Pancreas (tissue), 10 donors: ENCODE measurements at regions not wholly inside any gene's neighbourhood (a gene's known extent, or its start where the extent isn't known, plus 50 kb on each side); places are given as distances from the start of the nearest gene placed in this dataset.
A peak's percentile ranks its signal among the peaks of the same experiment; 100 is the strongest.

ENCODE experiments used
- ATAC-seq, 4 donors: fragments of 200-7000 bp; cut with Tn5 transposase; one replicate each; pipeline versions ENCODE4 v1.8.0 to v1.9.1; 2020; ENCODE audit warnings: mild to moderate bottlenecking in 4 of 4, moderate library complexity in 4 of 4
- DNase-seq, 6 donors: peaks; one replicate each; pipeline ENCODE4 v3.0.0-alpha.2; 2020
- FAIRE-seq: peaks from 2 replicates; lab custom pipeline; 2012; peaks lifted over from hg19 to GRCh38; lab: Jason Lieb, UNC
- H3K27ac ChIP-seq, 4 donors: fragments of 200-600 bp; sonication (generic); 1 replicate in 3 of 4; 2 replicates in 1 of 4; pipeline versions ENCODE4 v1.5.0 to v1.8.0; 2020
- H3K27me3 ChIP-seq, 4 donors: fragments of 200-600 bp; one replicate each; pipeline ENCODE4 v1.8.0; 2021
- H3K36me3 ChIP-seq, 3 donors: fragments of 200-600 bp; sonication (generic) in 1 of 3; one replicate each; pipeline versions ENCODE4 v1.5.0 to v1.8.0; 2020 to 2021
- H3K4me1 ChIP-seq, 3 donors: fragments of 200-600 bp; one replicate each; pipeline ENCODE4 v1.8.0; 2021
- H3K4me3 ChIP-seq, 4 donors: fragments of 200-600 bp; sonication (generic) in 2 of 4; one replicate each; pipeline versions ENCODE4 v1.5.0 to v1.8.0; 2020 to 2021
- H3K9me3 ChIP-seq, 4 donors: fragments of 200-600 bp; one replicate each; pipeline ENCODE4 v1.8.0; 2021
- CTCF ChIP-seq, 4 donors: fragments of 200-600 bp; sonication (generic) in 3 of 4; IDR thresholded peaks; one replicate each; pipeline versions ENCODE4 v1.5.0 to v1.8.0; 2021; ENCODE audit warnings: antibody characterized with exemption in 4 of 4
- WGBS, 2 donors: extraction: QIAGEN DNeasy Blood & Tissue Kit; methylation state at CpG; one replicate each; pipeline ENCODE4 v1.1.7; 2013; 5-methylcytosine and 5-hydroxymethylcytosine counted together
- intact Hi-C, 3 donors: fragments of 100-400 bp; cut with DNase I; formaldehyde crosslinking; loops; one replicate each; pipeline versions ENCODE4 v1.11.1 to v1.14.2; 2022
- donor health status: healthy with polysubstance abuse.
- donor health status: DM: no; HTN: no; CAD: no; lungs with moderate emphysema.
- donor health status: DM: no; HTN: no; CAD: no.
- donor health status: control.
- donor health status: control.
- donor health status: Bipolar disorder and iron deficiency.
- donor health status: DM: yes; HTN: yes; CAD: no.
- donor health status: DM: no; HTN: no; CAD: no.
- donor health status: DM: no; HTN: no; CAD: no.
- donor health status: DM: yes; HTN: yes; CAD: no.

DNA sequence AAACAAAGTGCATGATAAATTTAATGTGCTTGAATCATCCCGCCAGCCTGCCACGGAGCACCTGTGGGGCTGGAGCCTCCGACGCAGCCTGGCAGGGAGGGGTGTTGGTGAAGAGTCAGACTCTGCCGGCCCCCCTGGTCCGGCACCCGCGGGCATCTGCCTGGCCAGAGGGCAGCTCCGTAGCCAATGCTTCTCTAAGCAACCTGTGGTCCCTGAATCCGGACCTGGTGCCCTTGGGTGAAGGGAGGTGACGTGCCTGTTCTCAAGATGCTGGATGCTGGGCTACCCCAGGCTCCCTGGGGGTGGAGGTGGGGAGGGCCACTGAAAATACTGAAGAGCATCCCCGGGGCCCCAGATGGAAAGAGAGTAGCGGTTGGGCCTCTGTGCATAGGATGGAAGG, 158.6 kb upstream of the C14orf180 start:
- FAIRE-seq: no peak
- Histone ChIP-seq H3K27ac (no peak overlapping the region), H3K4me3 (no peak overlapping the region), H3K36me3 (no peaks in the 10 kb centered on the region), H3K4me1 (no peaks in the 10 kb centered on the region), H3K27me3 (no peaks in the 10 kb centered on the region), H3K9me3 (no peaks in the 10 kb centered on the region)
- WGBS, 2 donors: 75 to 83% methylated on average over 13 of the region's 13 CpGs
- intact Hi-C loops: no loop called here
- DNase-seq: peak in 1 of 6 donors; percentile 48
- no peak for TF ChIP-seq CTCF (IDR thresholded peaks at IDR 0.05)
- no peak for ATAC-seq

DNA sequence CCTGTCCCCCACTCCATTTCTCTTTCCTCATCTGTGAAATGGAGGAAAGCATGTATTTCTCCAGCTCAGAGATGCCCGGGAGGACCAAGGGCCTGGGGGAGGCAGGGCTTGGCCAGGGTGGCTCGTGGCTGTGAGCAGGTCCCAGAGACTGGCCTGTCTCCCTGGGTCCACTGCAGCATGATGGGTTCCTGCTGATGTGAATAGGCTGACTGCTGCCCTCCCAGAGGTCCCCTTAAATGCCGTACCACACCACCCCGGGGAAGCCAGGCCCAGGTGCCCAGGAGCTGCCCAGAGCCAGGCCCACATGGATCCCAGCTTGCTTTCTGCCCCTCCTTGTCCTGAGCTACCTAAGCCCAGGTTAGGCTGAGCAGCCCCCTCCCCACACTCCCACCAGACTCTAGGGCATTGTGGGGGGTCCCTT, 158.2 kb upstream of the C14orf180 start:
- no peaks in the 10 kb centered on the region for H3K36me3 ChIP-seq
- H3K4me1 ChIP-seq: no peaks in the 10 kb centered on the region
- intact Hi-C loops: no loop called here
- no peaks in the 10 kb centered on the region for H3K27me3 ChIP-seq
- TF ChIP-seq CTCF (IDR thresholded peaks at IDR 0.05): no peak
- FAIRE-seq: no peak
- H3K4me3 ChIP-seq: no peak overlapping the region
- no peak for ATAC-seq
- H3K27ac ChIP-seq: no peak overlapping the region
- 75 to 86% methylated on average over 4 of the region's 4 CpGs for WGBS, 2 donors
- no peaks in the 10 kb centered on the region for H3K9me3 ChIP-seq
- DNase-seq: peak in 1 of 6 donors; percentile 43

DNA sequence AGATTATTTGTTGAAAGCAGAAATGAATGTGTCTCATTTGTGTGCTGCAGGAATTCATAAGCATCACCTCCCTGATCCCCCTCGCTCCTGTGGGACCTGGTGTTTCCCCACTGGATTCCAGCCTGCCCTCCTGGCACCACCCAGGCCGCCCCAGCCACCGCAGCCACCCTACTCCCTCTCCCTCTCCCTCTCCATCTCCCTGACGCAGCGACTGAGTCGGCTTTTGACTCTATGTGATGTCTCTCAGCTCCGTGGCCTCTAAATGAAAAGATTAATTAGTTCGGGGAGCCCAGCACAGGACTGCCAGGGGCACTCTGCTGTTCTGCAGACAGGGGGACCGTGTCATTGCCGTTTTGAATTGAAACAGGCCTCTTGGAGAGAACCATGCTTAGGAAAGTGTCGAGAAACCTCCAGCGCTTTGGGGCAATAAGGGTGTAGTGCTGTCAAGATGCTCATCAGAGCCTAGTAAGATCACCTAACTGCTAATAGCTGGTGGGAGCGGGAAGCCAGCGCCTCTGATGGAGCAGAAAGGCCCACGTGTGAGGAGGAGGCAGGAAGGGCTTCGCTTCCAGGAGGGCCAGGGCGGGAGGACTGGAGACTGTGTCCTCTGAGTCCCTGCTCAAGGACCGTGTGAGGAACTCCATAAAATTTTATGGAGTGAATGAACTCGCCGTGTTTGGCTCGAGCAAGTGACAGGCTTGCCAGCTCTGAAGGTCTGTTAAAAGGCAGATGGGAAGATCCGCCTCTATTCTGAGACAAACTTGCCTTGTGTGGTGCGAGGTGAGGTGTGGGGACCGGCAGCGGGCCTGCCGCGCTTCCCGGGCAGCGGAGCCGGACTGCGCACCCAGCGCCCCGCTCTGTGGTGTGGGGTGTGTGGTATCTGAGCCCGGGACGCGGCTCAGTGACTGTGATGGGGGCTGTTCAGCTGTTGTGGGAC, 157.4 kb upstream of the C14orf180 start:
- H3K9me3 ChIP-seq: no peaks in the 10 kb centered on the region
- ATAC-seq (no peak), DNase-seq (peak in 2 of 6 donors; percentile 20 to 44), FAIRE-seq (no peak)
- no peak for TF ChIP-seq CTCF (IDR thresholded peaks at IDR 0.05)
- no peak overlapping the region for H3K27ac ChIP-seq
- H3K36me3 ChIP-seq: no peaks in the 10 kb centered on the region
- no peak overlapping the region for H3K4me3 ChIP-seq
- no peaks in the 10 kb centered on the region for H3K4me1 ChIP-seq
- intact Hi-C loops: no loop called here
- H3K27me3 ChIP-seq: no peaks in the 10 kb centered on the region
- WGBS, 2 donors: 68 to 72% methylated on average over 36 of the region's 36 CpGs

DNA sequence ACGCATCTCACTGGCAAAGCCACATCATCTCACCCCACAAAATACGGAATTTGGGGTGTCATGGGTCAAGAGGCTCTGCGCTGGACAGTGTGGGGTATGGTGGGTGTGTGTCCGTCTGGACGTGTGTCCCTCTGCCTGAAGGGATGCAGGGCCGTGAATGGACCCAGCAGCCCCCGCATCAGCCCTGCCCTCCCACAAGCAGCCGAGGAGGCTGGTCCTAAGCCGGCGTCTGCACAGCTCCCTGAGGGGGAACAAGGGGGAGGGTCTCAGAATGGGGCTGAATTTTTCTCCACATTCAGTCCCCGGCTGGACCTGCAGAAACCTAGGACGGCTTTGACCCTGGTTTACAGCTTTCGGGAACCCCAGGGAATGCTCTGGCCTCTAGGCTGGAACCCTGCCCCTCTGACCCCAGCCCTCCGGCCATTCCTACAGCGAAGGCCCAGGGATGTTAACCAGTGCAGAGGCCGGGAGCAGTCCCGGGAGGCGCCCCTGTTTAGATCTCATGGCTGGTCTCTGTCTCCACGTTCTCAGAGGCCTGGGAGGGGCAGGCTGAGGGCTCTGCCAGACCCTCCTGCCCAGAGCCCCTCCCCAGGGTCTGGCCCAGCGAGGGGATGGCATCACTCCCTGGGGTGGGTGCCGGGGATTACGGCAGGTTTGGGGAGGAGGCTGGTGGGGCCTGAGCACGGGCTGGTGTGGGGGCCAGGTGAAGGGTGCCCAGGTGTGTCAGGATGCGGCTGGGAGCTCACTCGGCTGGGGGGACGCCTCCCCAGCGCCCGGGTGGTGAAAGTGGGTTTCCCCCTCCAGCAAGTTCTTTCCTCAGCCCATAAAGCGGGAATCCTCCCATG, 156.5 kb upstream of the C14orf180 start:
- 62 to 76% methylated on average over 29 of the region's 29 CpGs for WGBS, 2 donors
- no peak for ATAC-seq
- no peak for FAIRE-seq
- H3K4me3 ChIP-seq: no peak overlapping the region
- intact Hi-C loops: no loop called here
- no peak for TF ChIP-seq CTCF (IDR thresholded peaks at IDR 0.05)
- no peaks in the 10 kb centered on the region for H3K36me3 ChIP-seq
- no peaks in the 10 kb centered on the region for H3K9me3 ChIP-seq
- peak in 2 of 6 donors; percentile 41 for DNase-seq
- H3K27ac ChIP-seq: no peak overlapping the region
- H3K4me1 ChIP-seq: no peaks in the 10 kb centered on the region
- H3K27me3 ChIP-seq: no peaks in the 10 kb centered on the region
